Ishikawa (cell line): ENCODE measurements at regions not wholly inside any gene's neighbourhood (a gene's known extent, or its start where the extent isn't known, plus 50 kb on each side); places are given as distances from the start of the nearest gene placed in this dataset.

Source experiments
- CEBPB ChIP-seq: IDR thresholded peaks from 2 replicates; pipeline ENCODE4 v1.6.1; 2012
- CREB1 ChIP-seq: IDR thresholded peaks from 2 replicates; pipeline ENCODE4 v1.6.1; 2012; ENCODE audit warnings: low read depth
- EGR1 ChIP-seq: IDR thresholded peaks from 2 replicates; pipeline ENCODE4 v1.6.1; 2012
- EP300 ChIP-seq: IDR thresholded peaks from 2 replicates; pipeline ENCODE4 v1.6.1; 2012; ENCODE audit warnings: borderline replicate concordance
- FOXM1 ChIP-seq: IDR thresholded peaks from 2 replicates; pipeline ENCODE4 v1.6.1; 2012; ENCODE audit warnings: low read depth, borderline replicate concordance
- MAX ChIP-seq: IDR thresholded peaks from 2 replicates; pipeline ENCODE4 v1.6.1; 2012
- NFIC ChIP-seq: IDR thresholded peaks from 2 replicates; pipeline ENCODE4 v1.6.1; 2012
- RAD21 ChIP-seq: IDR thresholded peaks from 2 replicates; pipeline ENCODE4 v1.6.1; 2012; ENCODE audit warnings: low read depth
- REST ChIP-seq: IDR thresholded peaks from 2 replicates; pipeline ENCODE4 v1.6.1; 2012; ENCODE audit warnings: low read depth, mild to moderate bottlenecking
- TAF1 ChIP-seq: IDR thresholded peaks from 2 replicates; pipeline ENCODE4 v1.6.1; 2012; ENCODE audit warnings: low read depth, mild to moderate bottlenecking
- TCF12 ChIP-seq: IDR thresholded peaks from 2 replicates; pipeline ENCODE4 v1.6.1; 2012; ENCODE audit warnings: low read depth
- TEAD4 ChIP-seq: IDR thresholded peaks from 2 replicates; pipeline ENCODE4 v1.6.1; 2012
- YY1 ChIP-seq: IDR thresholded peaks from 2 replicates; pipeline ENCODE4 v1.6.1; 2012; ENCODE audit warnings: low read depth
- ZBTB7A ChIP-seq: IDR thresholded peaks from 2 replicates; pipeline ENCODE4 v1.6.1; 2012; ENCODE audit warnings: low read depth
- TF ChIP-seq, protein P1 (sequence below): IDR thresholded peaks from 2 replicates; pipeline ENCODE4 v1.6.1; 2012

GRCh38 chr4:180525523-180526077 lies 1717.6 kb upstream of the TENM3 start:
- TF ChIP-seq REST: no peak
- no peak for TF ChIP-seq CEBPB
- no peak for TF ChIP-seq CREB1
- no peak for TF ChIP-seq NFIC
- TF ChIP-seq YY1: no peak

- TF ChIP-seq TAF1: no peak
These were observed 1715.2 kb upstream of the TENM3 start for GRCh38 chr4:180528003-180528402.

- TF ChIP-seq FOXM1 (no peak), CEBPB (no peak), EGR1 (no peak), REST (no peak), NFIC (no peak), TEAD4 (no peak), TCF12 (no peak), MAX (no peak), RAD21 (no peak), CREB1 (no peak), EP300 (no peak), YY1 (no peak), ZBTB7A (no peak), TAF1 (no peak)
- TF ChIP-seq, protein P1, sequence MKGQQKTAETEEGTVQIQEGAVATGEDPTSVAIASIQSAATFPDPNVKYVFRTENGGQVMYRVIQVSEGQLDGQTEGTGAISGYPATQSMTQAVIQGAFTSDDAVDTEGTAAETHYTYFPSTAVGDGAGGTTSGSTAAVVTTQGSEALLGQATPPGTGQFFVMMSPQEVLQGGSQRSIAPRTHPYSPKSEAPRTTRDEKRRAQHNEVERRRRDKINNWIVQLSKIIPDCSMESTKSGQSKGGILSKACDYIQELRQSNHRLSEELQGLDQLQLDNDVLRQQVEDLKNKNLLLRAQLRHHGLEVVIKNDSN: no peak
These were observed 1712.4 kb upstream of the TENM3 start for GRCh38 chr4:180530787-180531186.

DNA sequence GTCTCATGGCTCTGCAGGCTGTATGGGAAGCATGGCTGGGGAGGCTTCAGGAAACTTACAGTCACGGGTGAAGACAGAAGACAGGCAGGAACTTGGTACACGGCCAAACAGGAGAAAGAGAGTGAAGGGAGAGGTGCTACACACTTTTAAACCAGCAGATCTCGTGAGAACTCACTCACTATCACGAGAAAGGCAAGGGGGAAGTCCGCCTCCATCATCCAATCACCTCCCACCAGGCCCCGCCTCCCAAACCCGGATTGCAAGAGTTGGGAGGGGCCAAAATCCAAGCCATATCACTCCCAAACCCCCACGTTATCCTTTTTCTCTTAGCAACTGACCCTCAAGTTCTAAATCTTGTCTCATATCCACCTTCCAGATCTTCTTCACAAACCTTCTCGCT lies 1710.5 kb upstream of the TENM3 start:
- no peak for TF ChIP-seq CEBPB
- TF ChIP-seq RAD21: no peak
- TF ChIP-seq ZBTB7A: no peak
- TF ChIP-seq TEAD4: no peak
- no peak for TF ChIP-seq EGR1
- TF ChIP-seq, protein P1: no peak
- TF ChIP-seq MAX: no peak
- no peak for TF ChIP-seq TAF1
- no peak for TF ChIP-seq NFIC
- TF ChIP-seq REST: no peak
- TF ChIP-seq EP300: no peak
- no peak for TF ChIP-seq FOXM1

GRCh38 chr4:180538384-180539057 lies 1704.7 kb upstream of the TENM3 start:
- TF ChIP-seq TCF12 (no peak), MAX (no peak), YY1 (no peak), REST (no peak), TEAD4 (no peak), EGR1 (no peak), NFIC (no peak), TAF1 (no peak), ZBTB7A (no peak), FOXM1 (no peak), EP300 (no peak)
- TF ChIP-seq, protein P1: no peak
